ENCODE measurements at regions not wholly inside any gene's neighbourhood (a gene's known extent, or its start where the extent isn't known, plus 50 kb on each side); places are given as distances from the start of the nearest gene placed in this dataset.

DNA sequence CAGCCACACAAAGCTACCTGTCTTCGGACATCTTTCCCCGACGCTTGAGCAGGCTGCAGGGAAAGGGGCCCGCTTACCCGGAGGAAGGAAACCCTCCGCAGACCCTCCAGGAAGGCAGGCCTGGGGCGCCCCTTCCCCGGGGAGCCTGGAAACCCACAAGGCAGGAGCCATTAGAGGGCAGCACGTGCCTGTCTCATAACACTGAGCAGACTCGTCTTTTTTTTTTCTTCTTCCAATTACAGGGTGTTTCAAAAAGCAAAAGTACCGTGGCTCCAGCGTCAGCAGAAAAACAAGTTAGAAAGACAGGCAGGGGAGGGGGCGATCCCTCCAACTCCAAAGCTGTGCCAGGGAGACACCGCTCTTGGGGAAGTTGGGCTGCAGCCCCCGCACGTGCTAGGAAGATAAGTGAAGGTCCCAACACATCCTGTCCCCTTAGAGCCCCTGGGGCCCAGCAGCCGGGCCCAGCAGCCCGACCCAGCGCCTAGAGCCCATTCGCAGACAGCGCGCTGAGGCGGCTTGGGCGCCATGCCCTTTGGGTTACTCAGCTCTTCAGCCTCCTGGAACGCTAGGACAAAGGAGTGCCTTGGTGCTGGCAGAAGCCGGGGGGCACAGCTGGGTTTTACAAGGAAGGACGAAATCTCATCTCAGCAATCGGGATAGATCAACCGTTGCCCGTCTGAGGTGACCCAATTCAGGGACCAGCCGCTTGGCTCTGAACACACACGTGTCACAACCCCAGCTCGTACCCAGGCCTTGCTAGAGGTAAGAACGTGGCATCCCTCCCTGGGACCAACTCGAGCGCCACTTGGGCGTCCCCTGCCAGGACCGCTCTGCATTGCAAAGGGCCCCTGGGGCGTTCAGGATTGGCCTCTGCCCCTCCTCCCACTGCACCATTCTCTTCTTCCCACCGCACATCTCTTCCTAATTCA is 136.3 kb downstream of the LY86 start:
- TF ChIP-seq, protein P1, sequence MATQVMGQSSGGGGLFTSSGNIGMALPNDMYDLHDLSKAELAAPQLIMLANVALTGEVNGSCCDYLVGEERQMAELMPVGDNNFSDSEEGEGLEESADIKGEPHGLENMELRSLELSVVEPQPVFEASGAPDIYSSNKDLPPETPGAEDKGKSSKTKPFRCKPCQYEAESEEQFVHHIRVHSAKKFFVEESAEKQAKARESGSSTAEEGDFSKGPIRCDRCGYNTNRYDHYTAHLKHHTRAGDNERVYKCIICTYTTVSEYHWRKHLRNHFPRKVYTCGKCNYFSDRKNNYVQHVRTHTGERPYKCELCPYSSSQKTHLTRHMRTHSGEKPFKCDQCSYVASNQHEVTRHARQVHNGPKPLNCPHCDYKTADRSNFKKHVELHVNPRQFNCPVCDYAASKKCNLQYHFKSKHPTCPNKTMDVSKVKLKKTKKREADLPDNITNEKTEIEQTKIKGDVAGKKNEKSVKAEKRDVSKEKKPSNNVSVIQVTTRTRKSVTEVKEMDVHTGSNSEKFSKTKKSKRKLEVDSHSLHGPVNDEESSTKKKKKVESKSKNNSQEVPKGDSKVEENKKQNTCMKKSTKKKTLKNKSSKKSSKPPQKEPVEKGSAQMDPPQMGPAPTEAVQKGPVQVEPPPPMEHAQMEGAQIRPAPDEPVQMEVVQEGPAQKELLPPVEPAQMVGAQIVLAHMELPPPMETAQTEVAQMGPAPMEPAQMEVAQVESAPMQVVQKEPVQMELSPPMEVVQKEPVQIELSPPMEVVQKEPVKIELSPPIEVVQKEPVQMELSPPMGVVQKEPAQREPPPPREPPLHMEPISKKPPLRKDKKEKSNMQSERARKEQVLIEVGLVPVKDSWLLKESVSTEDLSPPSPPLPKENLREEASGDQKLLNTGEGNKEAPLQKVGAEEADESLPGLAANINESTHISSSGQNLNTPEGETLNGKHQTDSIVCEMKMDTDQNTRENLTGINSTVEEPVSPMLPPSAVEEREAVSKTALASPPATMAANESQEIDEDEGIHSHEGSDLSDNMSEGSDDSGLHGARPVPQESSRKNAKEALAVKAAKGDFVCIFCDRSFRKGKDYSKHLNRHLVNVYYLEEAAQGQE (IDR thresholded peaks at IDR 0.05; ENCODE audit: borderline replicate concordance): peak; percentile 83
- TF ChIP-seq, protein P1 (CRISPR knock-in tag; IDR thresholded peaks at IDR 0.05; ENCODE audit: low read depth): no peak
- TF ChIP-seq PPARD (CRISPR knock-in tag; IDR thresholded peaks at IDR 0.05): no peak
- no peak for TF ChIP-seq E2F5 (CRISPR knock-in tag; IDR thresholded peaks at IDR 0.05)
- 0 out of 2 replicates have a peak, but pooled peaks have one; percentile 20 for TF ChIP-seq JUN (IDR thresholded peaks at IDR 0.05; ENCODE audit: borderline replicate concordance, low read depth, low read length)
- no peak for TF ChIP-seq JUN (CRISPR knock-in tag; IDR thresholded peaks at IDR 0.05; ENCODE audit: borderline replicate concordance)
- no peak for TF ChIP-seq SP1 (CRISPR knock-in tag; IDR thresholded peaks at IDR 0.05)

Data from K562 (cell line).